OCI-LY1 (cell line): ENCODE measurements at regions not wholly inside any gene's neighbourhood (a gene's known extent, or its start where the extent isn't known, plus 50 kb on each side); places are given as distances from the start of the nearest gene placed in this dataset.

Experiments used
- CTCF ChIP-seq: fragments of 200-600 bp; sonication (generic), shearing (Covaris generic); IDR thresholded peaks from 2 replicates; pipeline ENCODE4 v1.5.1; 2017; ENCODE audit warnings: mild to moderate bottlenecking, antibody characterized with exemption, low read length, moderate library complexity, mixed read lengths
- EZH2 ChIP-seq: fragments of 200-600 bp; sonication (generic), shearing (Covaris generic); IDR thresholded peaks from 2 replicates; pipeline ENCODE4 v1.8.0; 2017; ENCODE audit warnings: borderline replicate concordance, mixed run types, mild to moderate bottlenecking, antibody characterized with exemption, low read length, moderate library complexity, mixed read lengths

- TF ChIP-seq CTCF (peak; percentile 43), EZH2 (no peak)
Observed at GRCh38 chr11:112837162-112837826, 123.9 kb upstream of the NCAM1 start.
